Inferior parietal cortex (tissue), 1 donor: ENCODE measurements at regions not wholly inside any gene's neighbourhood (a gene's known extent, or its start where the extent isn't known, plus 50 kb on each side); places are given as distances from the start of the nearest gene placed in this dataset.

Experiments
- DNase-seq: peaks from one replicate; pipeline ENCODE4 v3.0.0-alpha.2; 2016; ENCODE audit errors: extremely low spot score

DNA sequence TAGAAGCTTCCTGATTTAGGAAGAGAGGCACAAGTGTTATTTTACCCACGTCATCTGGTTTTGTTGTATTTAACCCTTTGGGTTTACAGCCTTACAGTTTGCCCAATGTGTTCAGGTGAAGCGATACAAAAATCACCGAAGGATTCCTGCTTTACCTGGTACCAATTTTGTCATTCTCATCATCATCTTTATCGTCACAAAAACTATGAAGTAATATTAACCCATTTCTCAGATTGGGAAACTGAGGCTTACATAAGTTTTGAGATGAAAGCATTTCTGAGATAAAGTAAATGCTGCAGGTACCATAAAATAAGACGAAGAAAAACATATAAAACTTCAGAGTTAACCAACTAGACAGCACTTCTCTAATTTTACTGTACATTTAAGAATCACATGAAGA, 370.6 kb upstream of the OR4E1 start:
- DNase-seq, result no peak

DNA sequence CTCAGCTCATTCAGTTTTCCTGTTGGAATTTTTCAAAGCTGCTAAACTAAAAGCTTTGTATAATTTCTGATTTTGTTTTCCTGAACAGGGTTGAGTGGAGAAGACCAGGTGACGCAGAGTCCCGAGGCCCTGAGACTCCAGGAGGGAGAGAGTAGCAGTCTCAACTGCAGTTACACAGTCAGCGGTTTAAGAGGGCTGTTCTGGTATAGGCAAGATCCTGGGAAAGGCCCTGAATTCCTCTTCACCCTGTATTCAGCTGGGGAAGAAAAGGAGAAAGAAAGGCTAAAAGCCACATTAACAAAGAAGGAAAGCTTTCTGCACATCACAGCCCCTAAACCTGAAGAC, 367.1 kb upstream of the OR4E1 start:
- no peak for DNase-seq

DNA sequence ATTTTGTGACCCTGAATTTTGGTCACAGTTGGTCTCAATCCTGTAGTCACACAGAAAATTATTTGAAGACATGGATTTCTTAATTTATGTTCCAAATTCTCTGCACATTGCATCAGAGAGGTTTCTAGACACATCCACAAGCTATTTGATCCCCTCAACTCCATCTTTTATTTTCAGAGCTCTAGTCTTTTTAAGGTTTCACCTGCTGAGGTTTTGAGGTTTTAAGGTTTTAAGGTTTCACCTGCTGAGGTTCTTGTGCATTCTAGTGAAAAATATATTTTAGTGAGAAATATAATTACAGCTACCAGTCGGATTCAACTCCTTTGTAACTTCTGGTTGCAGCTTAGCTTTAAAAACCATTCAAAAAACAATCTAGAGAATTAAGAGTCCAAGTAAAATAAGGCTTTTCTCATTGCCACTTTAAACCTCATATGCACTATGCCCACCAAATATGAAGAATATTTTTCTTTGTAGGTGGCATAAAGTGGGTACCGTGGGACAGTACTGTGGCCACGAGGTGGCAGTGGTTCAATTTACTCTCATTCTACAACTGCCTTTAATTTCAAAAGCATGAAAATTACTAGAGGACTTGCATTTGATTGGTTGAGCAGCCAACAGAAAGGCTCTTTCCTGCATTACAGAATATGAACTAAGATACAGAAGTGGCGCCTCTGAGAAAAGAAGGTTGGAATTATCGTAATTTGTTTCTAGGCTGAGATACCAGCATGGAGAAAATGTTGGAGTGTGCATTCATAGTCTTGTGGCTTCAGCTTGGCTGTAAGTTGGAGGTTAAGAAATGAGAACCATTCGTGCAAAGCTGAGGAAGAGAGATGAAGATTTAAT, 366.5 kb upstream of the OR4E1 start:
- DNase-seq, result peak; percentile 14

DNA sequence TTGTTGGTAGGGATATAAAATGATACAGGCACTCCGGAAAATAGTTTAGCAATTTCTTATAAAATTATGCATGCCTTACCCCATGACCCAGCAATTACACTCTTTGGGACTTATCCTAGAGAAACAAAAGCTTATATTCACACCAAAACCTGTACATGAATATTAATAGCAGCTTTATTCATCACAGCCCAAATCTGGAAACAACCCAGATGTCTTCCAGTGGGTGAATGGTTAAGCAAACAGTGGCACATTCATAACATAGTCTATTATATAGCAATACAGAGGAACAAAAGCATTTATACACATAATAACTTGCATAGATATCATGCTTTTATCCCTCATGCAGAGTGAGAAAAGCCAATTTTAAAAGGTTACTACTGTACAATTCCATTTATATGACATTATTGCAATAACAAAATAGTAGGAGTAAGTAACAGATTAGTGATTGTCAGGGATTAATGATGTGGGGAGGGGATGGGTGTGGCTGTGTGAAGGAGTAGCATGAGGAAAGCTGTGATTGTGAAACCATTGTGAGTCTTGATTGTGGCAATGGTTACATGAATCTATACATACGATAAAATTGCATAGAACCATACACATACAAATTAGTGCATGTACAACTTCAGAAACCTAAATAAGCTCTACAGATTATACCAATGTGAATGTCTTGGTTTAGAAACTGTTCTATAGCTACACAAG, 363.1 kb upstream of the OR4E1 start:
- no peak for DNase-seq

DNA sequence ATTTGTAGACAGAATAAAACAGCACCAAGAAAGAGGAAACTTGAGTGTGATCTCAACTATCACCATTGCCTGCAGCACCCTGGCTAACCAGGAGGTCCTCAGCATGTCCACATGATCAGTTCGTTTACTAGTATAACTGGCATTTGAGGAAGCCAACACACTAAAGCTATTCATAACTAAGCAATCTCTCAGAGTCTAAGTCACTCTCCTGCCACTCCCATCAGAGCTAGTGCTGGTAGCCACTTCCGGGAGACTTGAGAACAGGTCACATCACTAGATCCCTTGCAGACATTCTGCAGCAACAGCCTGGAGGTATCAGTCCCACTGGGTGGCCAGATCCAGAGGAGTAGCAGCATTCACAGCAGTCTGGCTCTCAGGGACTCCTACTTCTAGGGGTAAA, 352.9 kb upstream of the OR4E1 start:
- no peak for DNase-seq

DNA sequence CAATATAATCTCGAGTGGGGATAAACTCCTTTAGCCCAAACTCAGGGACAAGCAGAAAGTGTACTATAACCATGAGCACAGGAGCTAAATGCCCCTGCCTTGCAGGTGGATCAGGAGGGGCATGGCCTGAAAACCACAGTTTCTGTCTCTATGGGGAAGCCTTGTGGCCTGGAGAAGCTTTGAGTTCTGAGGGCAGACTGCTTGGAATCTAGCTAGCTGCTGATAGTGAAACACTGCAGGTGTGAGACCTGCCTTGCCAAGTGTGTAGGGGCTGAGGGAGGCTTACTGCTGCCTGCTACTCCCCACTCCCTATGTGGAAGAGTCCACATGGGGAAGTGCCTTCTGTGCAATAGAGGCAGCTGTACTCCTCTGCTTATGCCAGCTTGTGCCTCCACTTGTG, 352.3 kb upstream of the OR4E1 start:
- DNase-seq, result no peak

DNA sequence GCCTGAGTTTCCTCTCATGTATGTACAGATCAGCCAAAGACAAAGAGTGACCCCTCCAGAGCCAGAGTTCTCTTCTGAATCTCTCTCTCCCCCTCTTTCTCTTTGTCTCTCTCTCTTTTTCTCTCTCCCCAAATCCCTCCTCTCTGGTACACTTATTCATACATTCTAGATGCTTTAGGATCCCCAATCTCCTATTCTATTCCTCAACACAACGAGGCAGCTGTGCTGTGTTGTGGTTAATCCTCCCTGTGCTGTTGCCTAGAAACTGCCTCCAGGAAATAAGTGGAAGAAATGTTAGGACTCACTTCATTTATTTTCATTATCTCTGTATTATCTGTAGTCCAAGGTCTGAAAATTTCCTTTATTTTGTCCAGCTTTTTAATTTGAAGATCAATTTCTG, 350.5 kb upstream of the OR4E1 start:
- no peak for DNase-seq

DNA sequence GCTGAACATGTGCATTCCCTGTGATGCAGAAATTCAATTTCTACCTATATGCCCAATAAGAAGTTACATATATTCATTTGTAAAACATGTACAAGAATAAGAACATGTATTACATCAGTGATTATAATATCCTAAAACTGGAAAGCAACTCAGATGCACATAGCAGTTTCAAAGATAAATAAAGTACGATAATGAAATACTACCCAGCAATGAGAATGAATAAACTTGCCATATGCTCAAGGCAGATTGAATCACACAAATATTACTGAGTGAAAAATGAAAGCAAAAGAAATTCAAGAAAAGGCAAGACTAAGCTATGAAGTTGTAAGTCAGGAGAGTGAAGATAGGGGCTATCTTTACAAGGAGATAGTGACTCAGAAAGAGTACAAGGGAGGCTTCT, 345.3 kb upstream of the OR4E1 start:
- DNase-seq, result no peak

DNA sequence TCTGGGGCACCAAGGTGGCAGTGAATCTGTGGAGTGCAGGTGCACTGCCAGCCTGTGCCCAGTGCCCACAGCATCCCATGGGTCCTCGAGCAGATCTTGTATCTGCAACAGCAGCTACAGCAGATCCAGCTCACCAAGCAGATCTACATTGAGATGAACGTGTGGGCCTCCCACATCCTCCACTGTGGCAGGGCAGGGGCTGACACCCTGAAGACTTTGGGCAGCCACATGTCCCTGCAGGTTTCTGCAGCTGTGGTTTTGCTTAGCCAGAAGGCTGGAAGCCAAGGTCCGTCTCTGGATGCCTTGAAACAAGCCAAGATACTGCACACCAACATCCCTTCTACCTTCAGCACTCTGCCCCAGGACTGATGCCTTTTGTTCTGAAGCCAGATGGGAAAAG, 338.8 kb upstream of the OR4E1 start:
- no peak for DNase-seq

DNA sequence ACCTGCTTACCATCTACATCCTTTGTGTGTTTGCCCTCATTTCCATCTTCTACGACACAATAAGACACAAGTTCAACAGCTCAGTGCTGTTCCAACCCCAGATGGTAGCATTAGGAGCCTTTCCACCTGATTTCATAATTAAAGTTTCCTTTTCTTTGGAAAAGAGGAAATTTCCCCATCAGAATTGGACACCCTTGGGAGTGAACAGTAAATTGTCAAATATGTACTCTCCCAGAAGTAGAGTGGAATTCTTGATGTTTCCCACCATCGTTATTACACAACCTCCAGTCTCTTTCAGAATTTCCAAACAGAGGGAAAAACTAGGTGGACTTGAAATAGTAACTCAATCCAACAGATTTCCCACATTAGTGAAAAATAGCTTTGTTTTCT, 337.6 kb upstream of the OR4E1 start:
- DNase-seq, result no peak

DNA sequence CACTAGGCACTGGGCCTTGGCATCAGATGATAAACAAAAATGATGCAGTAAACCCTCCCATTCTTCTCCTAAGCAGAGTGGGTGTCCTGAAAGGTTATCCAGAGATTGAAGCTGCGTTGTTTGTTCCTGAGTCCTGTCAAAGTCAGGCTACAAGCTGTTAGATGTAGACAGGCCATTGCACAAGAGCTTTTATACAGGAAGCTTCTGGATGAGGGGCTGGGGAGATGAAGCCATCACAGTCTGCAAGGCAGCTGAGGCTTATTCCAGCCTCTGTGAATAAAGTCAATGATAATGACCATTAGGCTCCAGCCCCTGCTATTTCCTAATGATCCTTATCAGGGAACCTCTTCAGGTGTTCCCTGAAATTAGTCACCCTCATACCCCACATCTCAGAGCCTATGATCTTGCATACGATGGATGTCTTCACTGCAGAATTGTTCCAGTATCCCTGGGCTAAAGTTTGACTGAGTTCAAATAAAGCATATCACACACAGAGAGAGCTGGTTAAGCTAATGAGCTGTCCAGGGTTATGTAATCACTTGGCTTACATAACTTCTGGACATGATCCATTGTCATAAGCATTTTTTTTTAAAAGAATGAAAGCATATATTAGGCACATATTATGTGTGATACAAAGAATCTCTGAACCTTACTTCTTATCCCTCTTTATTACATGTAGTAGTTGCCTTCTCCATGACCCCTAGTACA, 337.1 kb upstream of the OR4E1 start:
- DNase-seq, result no peak

DNA sequence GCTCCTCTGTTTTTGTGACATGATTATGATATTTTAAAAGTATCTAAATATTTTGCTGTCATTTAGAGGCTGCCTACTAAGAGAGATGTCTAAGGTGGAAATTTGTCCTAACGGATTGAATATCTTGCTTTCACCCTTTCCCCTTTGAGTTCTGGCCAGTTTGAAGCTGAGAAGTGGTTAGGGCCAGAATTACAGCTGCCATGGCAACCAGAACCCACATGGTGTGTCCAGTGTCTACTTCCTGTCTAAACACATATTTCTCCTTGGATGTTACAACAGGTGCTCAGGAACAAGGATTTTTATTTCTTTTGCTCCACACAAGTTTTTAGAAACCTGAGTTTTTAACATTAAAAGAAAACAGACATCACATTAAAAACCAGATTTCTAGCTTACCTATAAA, 335.1 kb upstream of the OR4E1 start:
- DNase-seq, result no peak

DNA sequence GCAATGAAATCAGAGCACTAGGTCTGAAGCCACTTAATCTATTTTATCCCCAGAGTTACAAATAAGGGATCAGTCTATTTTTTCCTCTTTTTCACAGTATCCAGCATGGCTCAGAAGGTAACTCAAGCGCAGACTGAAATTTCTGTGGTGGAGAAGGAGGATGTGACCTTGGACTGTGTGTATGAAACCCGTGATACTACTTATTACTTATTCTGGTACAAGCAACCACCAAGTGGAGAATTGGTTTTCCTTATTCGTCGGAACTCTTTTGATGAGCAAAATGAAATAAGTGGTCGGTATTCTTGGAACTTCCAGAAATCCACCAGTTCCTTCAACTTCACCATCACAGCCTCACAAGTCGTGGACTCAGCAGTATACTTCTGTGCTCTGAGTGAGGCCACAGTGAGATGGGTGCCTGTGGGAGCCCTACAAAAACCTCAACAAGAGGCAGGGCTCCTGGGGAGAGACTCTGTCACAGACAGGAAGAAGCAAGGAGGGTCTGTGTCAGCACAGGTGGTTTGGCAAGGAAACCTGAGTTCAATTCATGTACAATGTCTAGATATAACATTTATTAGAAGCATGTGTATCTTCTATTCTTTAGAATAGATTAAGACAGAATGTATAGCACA, 334.3 kb upstream of the OR4E1 start:
- DNase-seq, result no peak

DNA sequence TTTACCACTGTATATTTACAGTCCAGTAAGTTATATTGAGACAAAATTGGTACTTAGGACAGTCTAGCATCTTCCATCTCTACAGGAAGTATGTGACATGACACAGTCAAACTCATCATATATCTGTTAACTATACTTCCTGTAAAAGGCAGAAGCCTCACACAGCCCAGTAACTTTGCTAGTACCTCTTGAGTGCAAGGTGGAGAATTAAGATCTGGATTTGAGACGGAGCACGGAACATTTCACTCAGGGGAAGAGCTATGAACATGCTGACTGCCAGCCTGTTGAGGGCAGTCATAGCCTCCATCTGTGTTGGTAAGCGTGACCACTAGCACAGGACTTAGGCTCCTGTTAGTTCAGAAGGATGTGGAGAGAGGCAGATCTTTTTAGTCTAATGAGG, 333.7 kb upstream of the OR4E1 start:
- no peak for DNase-seq

DNA sequence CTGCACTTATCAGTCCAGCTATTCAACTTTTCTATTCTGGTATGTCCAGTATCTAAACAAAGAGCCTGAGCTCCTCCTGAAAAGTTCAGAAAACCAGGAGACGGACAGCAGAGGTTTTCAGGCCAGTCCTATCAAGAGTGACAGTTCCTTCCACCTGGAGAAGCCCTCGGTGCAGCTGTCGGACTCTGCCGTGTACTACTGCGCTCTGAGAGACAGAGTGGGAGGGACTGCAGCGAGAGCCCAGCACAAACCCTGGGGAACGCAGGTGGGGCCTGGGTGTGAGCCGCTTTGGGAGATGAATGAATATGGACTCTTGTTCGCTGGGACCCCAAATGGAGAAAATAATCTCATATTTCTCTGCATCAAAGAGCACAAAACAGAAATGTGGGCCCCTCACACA, 329.8 kb upstream of the OR4E1 start:
- no peak for DNase-seq

DNA sequence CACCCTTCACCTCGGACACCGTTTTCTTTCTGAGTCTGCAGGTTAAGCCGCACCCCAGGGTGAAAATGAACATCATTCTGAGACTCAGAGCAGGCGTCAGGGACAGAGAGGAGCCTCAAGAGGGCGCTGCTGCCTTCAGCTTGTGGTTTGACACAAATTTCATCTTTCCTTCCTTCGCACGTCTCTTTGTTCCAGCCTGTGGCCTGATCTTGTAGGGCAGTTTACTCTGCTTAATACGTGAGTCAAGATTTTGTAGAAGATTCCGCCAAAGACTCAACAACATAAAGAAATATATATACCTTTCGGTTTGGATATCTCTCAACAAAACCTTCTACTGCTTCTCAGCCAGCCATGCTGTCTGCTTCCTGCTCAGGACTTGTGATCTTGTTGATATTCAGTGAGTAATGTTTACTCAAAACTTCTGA, 329.3 kb upstream of the OR4E1 start:
- no peak for DNase-seq

DNA sequence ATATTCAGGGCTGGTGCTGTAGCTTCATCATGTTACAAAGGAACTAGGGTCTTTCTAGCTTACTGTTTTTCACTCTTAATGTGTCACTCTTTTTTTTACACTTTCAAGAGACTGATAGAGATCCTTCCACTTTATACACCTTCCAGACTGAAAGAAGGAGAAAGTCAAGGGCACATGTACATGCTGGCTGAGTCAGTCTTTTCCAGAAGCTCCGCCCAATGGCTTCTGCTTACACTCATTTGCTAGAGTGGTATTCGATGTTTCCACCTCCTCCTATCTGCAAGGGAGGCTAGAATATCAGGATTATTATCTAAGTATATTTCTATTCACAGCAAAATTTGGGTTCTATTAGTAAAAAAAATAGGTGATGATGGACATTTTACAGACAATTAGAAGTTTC, 325.8 kb upstream of the OR4E1 start:
- DNase-seq, result no peak

DNA sequence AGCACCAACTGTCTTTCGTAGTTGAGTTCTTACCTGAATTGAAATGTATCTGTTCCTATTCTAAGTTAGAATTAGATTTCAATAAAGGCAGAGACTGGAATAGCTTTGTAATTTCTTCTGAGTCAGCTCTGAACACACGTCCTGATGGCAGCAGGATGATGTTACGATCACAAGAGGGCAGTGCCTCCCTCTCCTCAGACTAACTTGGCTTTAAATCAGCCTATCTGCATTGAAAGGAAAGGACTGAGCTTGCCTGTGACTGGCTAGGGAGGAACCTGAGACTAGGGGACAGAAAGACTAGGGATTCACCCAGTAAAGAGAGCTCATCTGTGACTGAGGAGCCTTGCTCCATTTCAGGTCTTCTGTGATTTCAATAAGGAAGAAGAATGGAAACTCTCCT, 323.7 kb upstream of the OR4E1 start:
- no peak for DNase-seq

DNA sequence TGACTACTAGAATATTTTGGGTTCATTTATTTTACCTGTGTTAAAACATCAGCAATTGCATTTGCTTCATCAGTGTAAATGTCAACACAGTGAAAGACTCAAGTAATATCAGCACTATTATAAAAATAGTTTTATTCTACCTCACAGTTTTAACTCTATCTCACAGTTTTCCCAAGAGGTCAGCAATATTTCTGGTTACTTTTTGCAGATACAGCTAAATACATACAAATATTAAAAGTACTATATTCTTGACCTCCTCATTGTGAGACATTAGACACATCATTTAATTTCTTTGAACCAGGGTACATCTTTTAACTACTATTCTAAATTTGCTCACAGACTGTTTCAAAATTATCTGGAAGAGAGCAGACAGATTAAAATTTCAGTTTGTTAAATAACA, 321.7 kb upstream of the OR4E1 start:
- DNase-seq, result no peak

DNA sequence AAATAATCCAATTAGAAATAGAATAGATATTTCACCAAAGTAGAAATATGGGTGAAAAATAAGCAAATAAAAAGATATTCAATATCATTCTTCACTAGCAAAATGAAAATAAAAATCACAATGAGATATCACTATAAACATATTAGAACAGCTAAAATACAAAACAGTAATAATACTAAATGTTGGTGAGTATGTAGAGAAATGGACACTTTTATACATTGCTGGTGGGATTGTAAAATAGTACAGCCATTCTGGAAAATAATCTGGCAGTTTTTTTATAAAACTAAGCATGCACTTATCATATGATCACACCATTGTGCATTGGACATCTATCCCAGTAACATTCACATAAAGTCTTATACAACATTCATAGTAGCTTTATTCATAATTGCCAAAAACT, 320.2 kb upstream of the OR4E1 start:
- DNase-seq, result no peak

DNA sequence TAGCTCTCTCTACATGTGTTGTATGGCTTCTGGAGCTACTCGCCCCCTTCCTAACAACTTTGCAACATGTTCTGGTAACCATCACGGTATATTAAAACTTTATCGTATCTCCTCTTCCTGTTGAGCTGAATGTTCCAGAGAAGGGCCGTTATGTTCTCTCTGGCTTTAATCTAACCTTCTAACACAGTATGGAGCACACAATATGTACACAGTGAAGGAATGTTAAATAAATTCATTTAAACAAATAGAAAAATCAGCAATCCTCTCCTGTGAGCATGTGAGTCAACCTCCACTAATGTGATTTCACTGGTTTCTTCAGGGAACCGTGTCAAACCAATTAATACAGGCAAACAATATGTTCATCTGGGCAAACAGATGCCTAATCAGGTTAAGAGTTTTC, 319.5 kb upstream of the OR4E1 start:
- no peak for DNase-seq

DNA sequence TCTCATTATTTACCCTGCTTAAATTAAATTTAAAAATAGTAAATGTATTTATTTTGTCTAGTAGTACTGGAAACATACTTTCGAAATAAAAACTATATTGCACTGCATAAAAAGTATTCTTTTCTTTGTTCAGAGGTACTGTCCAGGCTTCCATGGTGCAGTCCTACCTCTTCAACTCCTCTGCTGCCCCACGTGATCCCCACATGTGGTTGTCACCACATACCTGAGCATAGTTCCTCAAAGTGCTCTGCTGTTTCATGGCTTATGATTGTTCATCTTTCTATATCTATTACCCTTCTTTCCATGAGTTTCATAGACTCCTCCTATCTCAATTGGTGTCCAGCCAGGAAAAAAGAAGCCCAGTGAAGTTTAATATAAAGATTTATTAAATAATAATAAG, 317.5 kb upstream of the OR4E1 start:
- DNase-seq, result no peak

DNA sequence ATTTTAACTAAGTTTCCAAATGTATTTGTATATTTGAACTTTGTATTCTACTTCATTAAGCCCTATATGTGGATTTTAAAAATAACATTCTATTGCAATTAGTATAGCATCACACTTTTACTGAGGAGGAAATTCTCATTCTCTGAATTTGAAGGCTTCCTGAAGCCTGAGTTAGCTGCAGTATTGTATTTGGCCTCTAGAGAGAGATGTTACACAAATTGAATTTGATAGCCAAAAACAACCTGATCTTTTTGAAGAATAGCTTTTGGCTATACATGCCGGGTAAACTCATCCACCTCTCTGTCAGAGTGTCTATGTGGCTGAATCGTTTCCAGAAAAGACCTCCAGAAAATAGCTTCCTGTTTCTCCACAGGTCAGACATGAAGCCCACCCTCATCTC, 316.5 kb upstream of the OR4E1 start:
- peak; percentile 27 for DNase-seq
